A673 (cell line): ENCODE measurements at regions not wholly inside any gene's neighbourhood (a gene's known extent, or its start where the extent isn't known, plus 50 kb on each side); places are given as distances from the start of the nearest gene placed in this dataset.

ENCODE experiments used
- CTCF ChIP-seq: fragments of 300-800, 200-600 bp; sonication (generic); conservative IDR thresholded peaks from 2 replicates; pipeline ENCODE4 v1.5.1; 2017; ENCODE audit warnings: low read depth, mild to moderate bottlenecking, antibody characterized with exemption, low read length, moderate library complexity, mixed read lengths
- EZH2 ChIP-seq: fragments of 200-600 bp; sonication (generic); IDR thresholded peaks from 2 replicates; pipeline ENCODE4 v1.6.1; 2017; ENCODE audit warnings: borderline replicate concordance, low read depth, mild to moderate bottlenecking, mixed read lengths, antibody characterized with exemption, low read length; ENCODE audit not compliant: poor library complexity, severe bottlenecking

GRCh38 chr14:25108291-25108690, 58.3 kb upstream of the STXBP6 start:
- TF ChIP-seq CTCF (no peak), EZH2 (no peak)
